ENCODE measurements at regions not wholly inside any gene's neighbourhood (a gene's known extent, or its start where the extent isn't known, plus 50 kb on each side); places are given as distances from the start of the nearest gene placed in this dataset.

DNA sequence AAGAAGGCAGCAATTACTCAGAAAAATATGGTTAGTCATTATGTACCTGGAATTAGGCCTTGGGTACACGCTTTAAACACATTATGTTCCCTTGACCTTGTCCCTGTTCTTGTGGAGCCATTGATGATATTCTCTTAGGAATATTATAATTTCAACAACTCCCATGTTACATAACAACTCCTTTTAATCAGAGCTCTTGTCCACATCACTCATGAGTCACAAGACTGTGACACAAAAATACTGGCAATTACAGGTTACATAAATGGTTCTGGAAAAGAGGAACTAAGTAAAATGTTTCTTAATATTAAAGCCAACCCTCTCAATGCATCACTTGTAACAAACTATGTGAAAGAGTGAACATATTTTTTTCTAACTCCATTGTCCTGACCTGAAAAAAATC, 143.8 kb upstream of the PCLO start:
- no peaks in the 10 kb centered on the region for H3K27me3 ChIP-seq (replicated peaks; ENCODE audit: control insufficient read depth, insufficient read depth, low read length)
- no peaks in the 10 kb centered on the region for H3K4me1 ChIP-seq
- Mint-ChIP-seq H3K27me3 (ENCODE audit: insufficient read depth, unreplicated experiment) (peaks cover 2% of the 10 kb centered on the region), H3K27ac (ENCODE audit: unreplicated experiment) (no peak overlapping the region), H3K4me1 (ENCODE audit: low read depth, unreplicated experiment) (no peaks in the 10 kb centered on the region), H3K9me3 (ENCODE audit: unreplicated experiment) (no peaks in the 10 kb centered on the region), H3K36me3 (ENCODE audit: insufficient read depth, unreplicated experiment) (no peaks in the 10 kb centered on the region), H3K4me3 (ENCODE audit: unreplicated experiment) (no peak overlapping the region)
- ChIA-PET POLR2A (no interaction called here), CTCF (no interaction called here)
- H3K4me3 ChIP-seq (ENCODE audit: low read depth, low read length) = no peak overlapping the region
- no peak for DNase-seq
- no TSS peak for BruUV-seq (replicated peaks)
- intact Hi-C loops (cut with micrococcal nuclease; ENCODE audit: unreplicated experiment) = no loop called here
- H3K36me3 ChIP-seq (ENCODE audit: control insufficient read depth, insufficient read depth, low read length) = no peaks in the 10 kb centered on the region
- TF ChIP-seq CTCF (IDR thresholded peaks at IDR 0.05; ENCODE audit: insufficient read depth in 1 of 2, low read depth in 1 of 2, low read length in 1 of 2, severe bottlenecking in 1 of 2, unreplicated experiment in 1 of 2) = no peak
- H3K9me3 ChIP-seq = no peaks in the 10 kb centered on the region

DNA sequence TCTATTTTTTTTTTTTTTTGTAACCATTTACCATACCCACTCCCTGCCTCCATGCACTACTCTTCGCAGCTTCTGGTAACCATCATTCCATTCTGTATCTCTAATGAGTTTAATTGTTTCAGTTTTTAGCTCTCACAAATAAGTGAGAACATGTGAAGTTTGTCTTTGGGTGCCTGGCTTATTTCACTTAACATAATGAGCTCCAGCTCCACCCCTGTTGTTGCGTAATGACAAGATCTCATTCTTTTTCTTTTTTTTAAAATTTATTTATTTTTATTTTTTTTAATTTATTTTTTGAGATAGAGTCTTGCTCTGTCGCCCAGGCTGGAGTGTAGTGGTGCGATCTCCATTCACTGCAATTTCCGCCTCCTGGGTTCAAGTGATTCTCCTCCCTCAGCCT, 142.3 kb upstream of the PCLO start:
- no peaks in the 10 kb centered on the region for H3K9me3 ChIP-seq
- Mint-ChIP-seq H3K27ac (ENCODE audit: unreplicated experiment) (no peak overlapping the region), H3K9me3 (ENCODE audit: unreplicated experiment) (no peaks in the 10 kb centered on the region), H3K4me1 (ENCODE audit: low read depth, unreplicated experiment) (no peaks in the 10 kb centered on the region), H3K27me3 (ENCODE audit: insufficient read depth, unreplicated experiment) (peaks cover 2% of the 10 kb centered on the region), H3K4me3 (ENCODE audit: unreplicated experiment) (no peak overlapping the region), H3K36me3 (ENCODE audit: insufficient read depth, unreplicated experiment) (no peaks in the 10 kb centered on the region)
- no TSS peak for BruUV-seq (replicated peaks)
- no peak for DNase-seq
- H3K4me1 ChIP-seq = no peaks in the 10 kb centered on the region
- H3K4me3 ChIP-seq (ENCODE audit: low read depth, low read length) = no peak overlapping the region
- POLR2A ChIA-PET = no interaction called here
- H3K27me3 ChIP-seq (replicated peaks; ENCODE audit: control insufficient read depth, insufficient read depth, low read length) = no peaks in the 10 kb centered on the region
- intact Hi-C loops (cut with micrococcal nuclease; ENCODE audit: unreplicated experiment) = no loop called here
- no peak for TF ChIP-seq CTCF (IDR thresholded peaks at IDR 0.05; ENCODE audit: insufficient read depth in 1 of 2, low read depth in 1 of 2, low read length in 1 of 2, severe bottlenecking in 1 of 2, unreplicated experiment in 1 of 2)
- CTCF ChIA-PET = no interaction called here
- no peaks in the 10 kb centered on the region for H3K36me3 ChIP-seq (ENCODE audit: control insufficient read depth, insufficient read depth, low read length)

- no peak for DNase-seq
- CTCF ChIA-PET = no interaction called here
- POLR2A ChIA-PET = no interaction called here
- Mint-ChIP-seq H3K27me3 (ENCODE audit: insufficient read depth, unreplicated experiment) (peaks cover 2% of the 10 kb centered on the region), H3K36me3 (ENCODE audit: insufficient read depth, unreplicated experiment) (no peaks in the 10 kb centered on the region), H3K4me3 (ENCODE audit: unreplicated experiment) (no peak overlapping the region), H3K9me3 (ENCODE audit: unreplicated experiment) (no peaks in the 10 kb centered on the region), H3K4me1 (ENCODE audit: low read depth, unreplicated experiment) (no peaks in the 10 kb centered on the region), H3K27ac (ENCODE audit: unreplicated experiment) (no peak overlapping the region)
- no peaks in the 10 kb centered on the region for H3K9me3 ChIP-seq
- H3K4me3 ChIP-seq (ENCODE audit: low read depth, low read length) = no peak overlapping the region
- intact Hi-C loops (cut with micrococcal nuclease; ENCODE audit: unreplicated experiment) = no loop called here
- H3K4me1 ChIP-seq = no peaks in the 10 kb centered on the region
- no peaks in the 10 kb centered on the region for H3K36me3 ChIP-seq (ENCODE audit: control insufficient read depth, insufficient read depth, low read length)
- H3K27me3 ChIP-seq (replicated peaks; ENCODE audit: control insufficient read depth, insufficient read depth, low read length) = no peaks in the 10 kb centered on the region
- BruUV-seq (replicated peaks) = no TSS peak
- no peak for TF ChIP-seq CTCF (IDR thresholded peaks at IDR 0.05; ENCODE audit: insufficient read depth in 1 of 2, low read depth in 1 of 2, low read length in 1 of 2, severe bottlenecking in 1 of 2, unreplicated experiment in 1 of 2)
Observed at GRCh38 chr7:83301416-83301815, 138.7 kb upstream of the PCLO start.

Measured in Caco-2 (cell line).